Spleen (tissue), 11 donors: ENCODE measurements at regions not wholly inside any gene's neighbourhood (a gene's known extent, or its start where the extent isn't known, plus 50 kb on each side); places are given as distances from the start of the nearest gene placed in this dataset.

Experiments used
- DNase-seq: peaks from one replicate; pipeline ENCODE4 v3.0.0-alpha.2; 2020
- H3K27ac ChIP-seq, 8 donors: fragments of 200-600 bp; sonication (generic) in 7 of 8; 1 replicate in 4 of 8; 2 replicates in 4 of 8; pipeline versions ENCODE4 v1.5.0 to v1.8.0; 2016 to 2021; ENCODE audit warnings: inconsistent platforms in 4 of 8, mild to moderate bottlenecking in 4 of 8, moderate library complexity in 1 of 8
- H3K27me3 ChIP-seq, 7 donors: fragments of 200-600 bp; sonication (generic) in 6 of 7; replicated peaks in 1 of 7; 1 replicate in 4 of 7; 2 replicates in 3 of 7; pipeline versions ENCODE4 v1.5.0 to v1.8.0; 2016 to 2021; ENCODE audit warnings: inconsistent platforms in 3 of 7, mild to moderate bottlenecking in 1 of 7
- H3K36me3 ChIP-seq, 6 donors: fragments of 200-600 bp; sonication (generic) in 5 of 6; 1 replicate in 4 of 6; 2 replicates in 2 of 6; pipeline versions ENCODE4 v1.5.0 to v1.8.0; 2016 to 2021; ENCODE audit warnings: inconsistent platforms in 2 of 6
- H3K4me1 ChIP-seq, 6 donors: fragments of 200-600 bp; sonication (generic) in 5 of 6; 1 replicate in 3 of 6; 2 replicates in 3 of 6; pipeline versions ENCODE4 v1.5.0 to v1.8.0; 2016 to 2021; ENCODE audit warnings: inconsistent platforms in 3 of 6
- H3K4me3 ChIP-seq, 8 donors: fragments of 200-600 bp; sonication (generic) in 7 of 8; 1 replicate in 4 of 8; 2 replicates in 4 of 8; pipeline versions ENCODE4 v1.5.0 to v1.8.0; 2016 to 2021; ENCODE audit warnings: inconsistent platforms in 4 of 8, mild to moderate bottlenecking in 4 of 8, moderate library complexity in 2 of 8
- H3K9me3 ChIP-seq, 8 donors: fragments of 200-600 bp; sonication (generic) in 7 of 8; 1 replicate in 4 of 8; 2 replicates in 4 of 8; pipeline versions ENCODE4 v1.5.0 to v1.8.0; 2016 to 2021; ENCODE audit warnings: inconsistent platforms in 4 of 8
- CTCF ChIP-seq, 11 experiments: fragments of 200-600 bp in 7 of 11; fragments of 450-650 bp in 4 of 11; sonication (generic) in 4 of 11; IDR thresholded peaks in 8 of 11; conservative IDR thresholded peaks in 3 of 11; 1 replicate in 7 of 11; 2 replicates in 4 of 11; pipeline versions ENCODE4 v1.4.0 to v1.8.0; 2016 to 2021; ENCODE audit warnings: antibody characterized with exemption in 11 of 11, inconsistent platforms in 4 of 11, mild to moderate bottlenecking in 1 of 11
- POLR2A ChIP-seq, 3 donors: fragments of 450-650 bp; IDR thresholded peaks; one replicate each; pipeline ENCODE4 v1.5.1; 2017; ENCODE audit warnings: antibody characterized with exemption in 3 of 3, mild to moderate bottlenecking in 1 of 3
- POLR2AphosphoS5 ChIP-seq, 3 donors: sonication (generic); formaldehyde crosslinking; IDR thresholded peaks; one replicate each; pipeline ENCODE4 v1.5.1; 2017; ENCODE audit warnings: antibody characterized with exemption in 3 of 3
- WGBS, 5 donors: extraction: QIAGEN DNeasy Blood & Tissue Kit in 3 of 5; methylation state at CpG; one replicate each; pipeline versions ENCODE4 v1.1.5 to v1.1.7; 2013 to 2018; 5-methylcytosine and 5-hydroxymethylcytosine counted together
- intact Hi-C: fragments of 100-400 bp; cut with DNase I; formaldehyde crosslinking; loops from one replicate; pipeline ENCODE4 v1.15.0; 2023; ENCODE audit warnings: low total_unique reads
- donor health status: healthy with polysubstance abuse.
- donor health status: DM: no; HTN: no; CAD: no; lungs with moderate emphysema.
- donor health status: DM: no; HTN: no; CAD: no.
- donor health status: Bipolar disorder and iron deficiency.
- donor health status: healthy.
- donor health status: DM: no; HTN: no; CAD: no.
- donor health status: DM: yes; HTN: yes; CAD: no.

DNA sequence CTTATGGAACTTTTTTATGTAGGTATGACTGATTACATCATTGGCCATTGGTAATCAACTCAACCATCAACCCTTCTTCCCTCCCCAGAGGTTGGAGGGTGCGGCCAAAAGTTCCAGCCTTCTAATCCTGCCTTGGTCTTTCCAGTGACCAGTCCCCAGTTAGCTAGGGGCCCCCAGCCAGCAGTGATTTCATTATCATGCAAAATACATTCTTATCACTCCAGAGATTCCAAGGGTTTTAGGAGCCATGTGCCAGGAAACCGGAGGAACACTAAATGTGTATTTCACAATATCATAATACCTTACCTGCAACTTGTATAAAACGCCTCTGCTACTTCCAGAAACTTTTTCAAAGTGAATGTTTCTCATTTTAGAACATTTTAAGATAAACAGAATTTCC, 181.5 kb upstream of the PELI2 start:
- Histone ChIP-seq H3K36me3 (no peaks in the 10 kb centered on the region), H3K4me1 (no peaks in the 10 kb centered on the region), H3K4me3 (no peak overlapping the region), H3K27me3 (no peaks in the 10 kb centered on the region), H3K27ac (no peak overlapping the region), H3K9me3 (peaks cover 0 to 16% (median 10%) of the 10 kb centered on the region in 8 donors)
- intact Hi-C loops: no loop called here
- no peak for DNase-seq
- TF ChIP-seq CTCF (IDR thresholded peaks at IDR 0.05 in 8 of 11, conservative IDR thresholded peaks at IDR 0.05 in 3 of 11): no peak
- no peak for TF ChIP-seq POLR2A (IDR thresholded peaks at IDR 0.05)
- no peak for TF ChIP-seq POLR2AphosphoS5 (IDR thresholded peaks at IDR 0.05)
- 75 to 89% (median 84%) methylated on average over 3 of the region's 3 CpGs for WGBS, 5 donors

DNA sequence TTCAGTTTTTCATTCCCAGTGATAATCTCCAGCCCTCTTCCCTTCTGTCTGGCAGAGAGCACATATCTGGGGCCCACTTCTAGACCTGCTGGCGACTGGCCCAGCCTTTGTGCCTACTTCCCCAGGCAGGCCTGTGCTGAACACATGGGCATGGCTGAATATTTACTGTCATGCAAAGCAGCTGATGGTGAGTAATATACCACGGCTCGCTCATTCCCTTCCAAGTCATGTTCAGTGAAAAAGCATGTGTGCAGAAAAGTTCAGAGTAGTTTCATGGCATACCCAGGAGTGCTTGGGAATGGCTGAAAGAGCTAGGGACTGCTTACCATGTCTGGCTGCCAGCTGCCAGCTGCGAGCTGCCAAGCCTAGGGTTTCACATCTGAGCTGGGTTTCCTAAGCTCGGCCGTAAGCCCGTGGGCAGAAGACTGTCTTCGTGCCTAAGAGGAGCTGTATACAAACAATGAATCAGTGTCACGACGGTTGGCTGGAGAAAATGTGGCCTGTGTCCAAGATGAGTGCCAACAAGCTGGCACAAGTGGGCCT, 179.9 kb upstream of the PELI2 start:
- intact Hi-C loops: no loop called here
- WGBS, 5 donors: 79 to 91% (median 89%) methylated on average over 10 of the region's 10 CpGs
- no peak overlapping the region for H3K27ac ChIP-seq
- no peak overlapping the region for H3K4me3 ChIP-seq
- no peaks in the 10 kb centered on the region for H3K36me3 ChIP-seq
- TF ChIP-seq POLR2AphosphoS5 (IDR thresholded peaks at IDR 0.05): no peak
- no peak for TF ChIP-seq CTCF (IDR thresholded peaks at IDR 0.05 in 8 of 11, conservative IDR thresholded peaks at IDR 0.05 in 3 of 11)
- TF ChIP-seq POLR2A (IDR thresholded peaks at IDR 0.05): no peak
- H3K27me3 ChIP-seq: no peaks in the 10 kb centered on the region
- no peaks in the 10 kb centered on the region for H3K4me1 ChIP-seq
- no peak for DNase-seq
- H3K9me3 ChIP-seq: peaks cover 0 to 16% (median 9%) of the 10 kb centered on the region in 8 donors

DNA sequence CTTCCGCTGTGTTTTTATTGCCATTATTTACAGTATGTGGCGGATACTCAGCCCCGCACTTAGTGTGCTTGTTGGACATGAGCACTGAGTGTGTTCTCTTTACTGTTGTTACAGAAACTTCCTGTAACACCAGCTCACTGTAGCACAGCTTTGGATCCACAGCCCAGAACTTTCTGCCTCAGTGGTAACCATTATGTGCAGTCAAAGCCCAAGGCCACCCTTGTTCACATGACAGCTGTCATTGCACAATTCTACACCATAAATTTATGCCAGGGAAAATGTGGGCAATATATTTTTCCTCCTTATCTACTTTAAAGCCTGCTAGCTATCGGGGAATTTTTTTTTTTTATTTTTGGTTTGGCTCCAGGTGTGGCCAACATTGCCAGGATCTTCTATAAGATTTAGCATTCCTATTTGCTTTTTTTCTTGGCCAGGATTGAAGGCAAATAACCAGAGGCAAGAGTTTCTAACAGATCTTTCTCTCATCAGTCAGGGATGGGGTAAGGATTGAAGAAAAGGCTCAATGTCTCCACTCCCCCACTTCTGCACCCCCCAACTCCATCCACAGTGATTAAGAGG, 176.0 kb upstream of the PELI2 start:
- no peaks in the 10 kb centered on the region for H3K27me3 ChIP-seq
- 89 to 97% (median 94%) methylated on average over 4 of the region's 4 CpGs for WGBS, 5 donors
- intact Hi-C loops: no loop called here
- H3K9me3 ChIP-seq: peaks cover 0 to 5% (median 0%) of the 10 kb centered on the region in 8 donors
- no peak for DNase-seq
- no peak for TF ChIP-seq CTCF (IDR thresholded peaks at IDR 0.05 in 8 of 11, conservative IDR thresholded peaks at IDR 0.05 in 3 of 11)
- TF ChIP-seq POLR2A (IDR thresholded peaks at IDR 0.05): no peak
- TF ChIP-seq POLR2AphosphoS5 (IDR thresholded peaks at IDR 0.05): no peak
- H3K4me3 ChIP-seq: no peak overlapping the region
- no peak overlapping the region for H3K27ac ChIP-seq
- H3K4me1 ChIP-seq: no peaks in the 10 kb centered on the region
- no peaks in the 10 kb centered on the region for H3K36me3 ChIP-seq

GRCh38 chr14:55942826-55943225, 175.4 kb upstream of the PELI2 start:
- no peak overlapping the region for H3K4me3 ChIP-seq
- H3K27me3 ChIP-seq: no peaks in the 10 kb centered on the region
- H3K27ac ChIP-seq: no peak overlapping the region
- no peaks in the 10 kb centered on the region for H3K36me3 ChIP-seq
- no peak for DNase-seq
- WGBS, 5 donors: 93 to 100% (median 96%) methylated on average over 1 of the region's 1 CpG
- intact Hi-C loops: no loop called here
- TF ChIP-seq POLR2A (IDR thresholded peaks at IDR 0.05): no peak
- TF ChIP-seq CTCF (IDR thresholded peaks at IDR 0.05 in 8 of 11, conservative IDR thresholded peaks at IDR 0.05 in 3 of 11): no peak
- H3K4me1 ChIP-seq: no peaks in the 10 kb centered on the region
- peaks cover 0 to 5% (median 0%) of the 10 kb centered on the region in 8 donors for H3K9me3 ChIP-seq
